OCI-LY7 (cell line): ENCODE measurements at regions not wholly inside any gene's neighbourhood (a gene's known extent, or its start where the extent isn't known, plus 50 kb on each side); places are given as distances from the start of the nearest gene placed in this dataset.

ENCODE experiments used
- CTCF ChIP-seq: fragments of 200-600 bp; sonication (generic); conservative IDR thresholded peaks from 2 replicates; pipeline ENCODE4 v1.5.1; 2014; ENCODE audit warnings: mild to moderate bottlenecking, antibody characterized with exemption, low read length, moderate library complexity, mixed read lengths
- EZH2phosphoT487 ChIP-seq: fragments of 200-600 bp; sonication (generic); IDR thresholded peaks from 2 replicates; pipeline ENCODE4 v1.6.1; 2018; ENCODE audit warnings: low read depth, borderline replicate concordance, mild to moderate bottlenecking, mixed run types, antibody characterized with exemption, low read length, moderate library complexity, mixed read lengths

GRCh38 chr17:14942526-14943190 is 322.5 kb downstream of the PMP22 start:
- TF ChIP-seq CTCF (no peak), EZH2phosphoT487 (no peak)
